ENCODE measurements at regions not wholly inside any gene's neighbourhood (a gene's known extent, or its start where the extent isn't known, plus 50 kb on each side); places are given as distances from the start of the nearest gene placed in this dataset.

DNA sequence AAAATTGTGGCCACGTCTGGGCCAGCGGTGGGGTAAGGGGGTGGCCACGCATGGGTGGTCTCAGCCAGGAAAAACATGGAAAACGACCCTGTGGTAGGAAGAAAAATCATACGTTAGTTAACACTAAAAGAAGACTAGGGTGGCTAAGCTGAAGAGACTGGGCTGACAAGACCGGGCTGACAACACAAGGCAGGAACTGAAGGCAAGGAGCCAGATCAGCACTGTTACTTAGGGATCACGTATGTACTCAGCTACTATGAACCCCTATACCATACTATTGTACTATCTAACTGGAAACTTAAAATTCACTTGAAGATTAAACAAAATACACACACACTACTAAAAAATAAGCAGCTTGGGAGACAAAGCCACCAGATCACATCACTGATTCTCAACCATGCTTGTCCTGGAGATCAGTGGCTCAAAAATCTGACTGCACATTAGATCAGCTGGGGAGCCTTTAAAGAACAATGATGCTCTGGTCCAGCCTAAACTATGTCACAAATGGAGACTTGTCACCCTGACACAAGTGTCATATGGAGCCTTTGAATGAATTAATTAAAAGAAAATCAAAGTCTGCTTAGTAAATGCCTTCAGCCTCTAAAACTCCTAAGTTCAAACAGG, 442.2 kb downstream of the SHQ1 start:
- no peak for DNase-seq (ENCODE audit: low read depth)

DNA sequence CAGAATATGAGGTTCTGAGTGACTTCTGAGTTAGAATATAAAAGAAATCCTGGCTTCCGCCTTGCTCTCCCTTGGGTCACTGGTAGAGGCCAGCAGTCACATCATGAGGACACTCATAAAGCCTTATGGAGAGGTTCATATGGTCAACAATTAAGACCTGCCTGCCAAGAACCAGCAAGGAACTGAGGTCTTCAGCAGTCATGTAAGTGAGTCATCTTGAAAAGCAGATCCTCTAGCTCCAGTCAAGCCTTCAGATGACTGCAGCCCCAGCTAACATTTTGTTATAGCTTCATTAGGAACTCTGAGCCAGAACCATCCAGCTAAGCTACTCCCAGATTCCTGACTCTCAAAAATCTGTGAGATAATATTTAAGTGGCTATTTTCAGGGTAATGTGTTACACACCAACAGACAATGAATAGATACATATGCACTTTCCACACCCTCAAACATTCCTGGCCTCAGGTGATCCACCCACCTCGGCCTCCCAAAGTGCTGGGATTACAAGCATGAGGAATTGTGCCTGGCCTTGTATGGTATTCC, 447.2 kb downstream of the SHQ1 start:
- peak; percentile 56 for DNase-seq (ENCODE audit: low read depth)

DNA sequence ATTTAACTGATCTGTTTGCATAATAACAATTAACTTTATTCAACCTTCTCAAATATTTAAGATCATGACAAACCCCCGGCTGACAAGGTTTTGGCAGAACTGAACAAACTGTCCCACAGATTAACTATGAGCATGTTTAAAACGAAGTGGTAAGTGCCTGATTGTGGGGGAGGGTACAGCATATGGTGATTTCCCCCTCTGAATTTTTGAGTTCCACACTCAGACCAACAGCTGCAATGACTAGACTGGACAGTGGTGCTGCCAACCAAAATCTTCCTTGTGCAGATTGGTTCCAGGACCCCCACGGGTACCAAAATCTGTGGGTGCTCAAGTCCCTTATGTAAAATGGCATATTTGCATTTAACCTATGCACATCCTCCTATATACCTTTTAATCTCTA, 449.5 kb downstream of the SHQ1 start:
- DNase-seq (ENCODE audit: low read depth) = no peak

- DNase-seq (ENCODE audit: low read depth) = no peak
These were observed 450.7 kb downstream of the SHQ1 start for GRCh38 chr3:72397586-72397985.

- DNase-seq (ENCODE audit: low read depth) = no peak
These were observed 451.3 kb downstream of the SHQ1 start for GRCh38 chr3:72396899-72397298.

GRCh38 chr3:72395776-72396311, 452.4 kb downstream of the SHQ1 start:
- peak; percentile 21 for DNase-seq (ENCODE audit: low read depth)

DNA sequence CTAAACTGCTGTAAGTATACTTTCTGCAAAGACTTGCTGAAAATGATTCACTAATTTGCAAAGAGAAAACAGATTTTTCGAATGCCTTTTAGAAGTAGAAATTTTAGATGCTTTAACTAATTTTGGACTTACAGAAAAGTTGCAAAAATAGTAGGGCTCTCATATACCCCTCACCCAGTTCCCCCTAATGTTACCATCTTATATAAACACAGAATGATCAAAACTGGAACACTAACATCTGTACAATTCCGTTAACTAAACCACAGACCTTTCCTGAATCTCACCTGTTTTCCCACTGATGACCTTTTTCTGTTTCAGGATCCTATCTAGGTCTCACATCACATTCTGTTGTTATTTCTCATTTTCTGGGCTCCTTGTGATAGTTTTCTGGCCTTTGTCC, 454.8 kb downstream of the SHQ1 start:
- DNase-seq (ENCODE audit: low read depth) = no peak

DNA sequence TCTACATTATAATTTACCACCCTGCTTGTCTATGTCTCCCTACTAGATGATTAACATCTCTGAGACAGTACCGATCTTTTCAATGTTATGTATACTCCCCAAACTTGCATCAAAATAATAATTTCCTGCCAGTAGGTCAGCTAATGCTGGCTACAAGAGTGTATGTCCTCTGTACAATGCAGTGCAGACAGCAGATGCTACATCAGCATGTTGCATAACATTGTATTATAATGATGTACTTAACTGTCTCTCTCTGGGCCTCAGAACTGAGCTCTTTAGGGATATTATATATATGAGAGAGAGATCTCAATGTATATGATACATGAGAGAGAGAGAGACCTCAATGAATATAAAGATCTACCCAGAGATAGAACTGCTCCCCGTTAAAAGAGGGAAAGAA, 456.6 kb downstream of the SHQ1 start:
- DNase-seq (ENCODE audit: low read depth) = no peak

- no peak for DNase-seq (ENCODE audit: low read depth)
These were observed 457.4 kb downstream of the SHQ1 start for GRCh38 chr3:72390841-72391240.

- DNase-seq (ENCODE audit: low read depth) = no peak
These were observed 459.6 kb downstream of the SHQ1 start for GRCh38 chr3:72388644-72389043.

DNA sequence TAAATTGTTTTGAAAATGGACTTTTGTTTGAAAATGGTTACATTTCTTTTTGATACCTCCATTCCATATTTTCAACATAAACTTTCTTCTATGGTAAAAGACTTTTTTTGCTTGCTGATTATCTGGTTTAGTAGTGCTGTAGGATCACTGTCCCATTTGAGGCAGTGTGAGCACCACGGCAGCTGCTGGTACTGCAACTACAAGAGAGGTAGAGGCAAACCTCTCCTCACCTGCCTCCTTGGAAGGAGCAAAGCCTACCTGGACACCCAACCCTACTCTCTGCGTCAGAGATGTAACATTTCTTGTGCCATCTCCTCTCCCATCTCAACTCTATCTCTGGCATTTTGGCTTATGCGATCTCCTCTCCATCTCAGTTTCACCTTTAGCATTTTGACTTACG, 460.1 kb downstream of the SHQ1 start:
- no peak for DNase-seq (ENCODE audit: low read depth)

GRCh38 chr3:72386327-72387000, 461.8 kb downstream of the SHQ1 start:
- no peak for DNase-seq (ENCODE audit: low read depth)

- no peak for DNase-seq (ENCODE audit: low read depth)
These were observed 463.1 kb downstream of the SHQ1 start for GRCh38 chr3:72385167-72385566.

GRCh38 chr3:72384602-72385001, 463.6 kb downstream of the SHQ1 start:
- DNase-seq (ENCODE audit: low read depth) = no peak

- no peak for DNase-seq (ENCODE audit: low read depth)
These were observed 464.4 kb downstream of the SHQ1 start for GRCh38 chr3:72383883-72384282.

DNA sequence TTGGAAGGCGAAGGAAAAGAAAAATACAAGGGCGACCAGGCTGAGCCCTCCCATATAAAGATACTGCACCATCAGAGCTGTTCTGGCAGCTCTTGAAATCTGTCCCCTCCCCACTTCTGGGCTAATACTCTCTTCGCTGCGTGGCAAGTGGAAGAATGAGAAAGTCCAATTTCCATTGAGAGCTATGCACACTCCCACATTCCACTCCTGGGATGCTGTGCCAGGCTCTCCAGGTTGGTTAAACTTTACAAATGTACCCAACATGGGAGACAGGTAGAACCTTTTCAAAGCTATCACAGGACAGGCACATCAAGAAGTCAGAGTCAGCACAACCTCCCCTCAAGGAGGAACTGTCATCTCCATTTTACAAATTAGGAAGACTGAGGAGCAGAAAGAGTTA, 465.0 kb downstream of the SHQ1 start:
- DNase-seq (ENCODE audit: low read depth) = no peak

GRCh38 chr3:72382460-72382859, 465.8 kb downstream of the SHQ1 start:
- DNase-seq (ENCODE audit: low read depth) = no peak

DNA sequence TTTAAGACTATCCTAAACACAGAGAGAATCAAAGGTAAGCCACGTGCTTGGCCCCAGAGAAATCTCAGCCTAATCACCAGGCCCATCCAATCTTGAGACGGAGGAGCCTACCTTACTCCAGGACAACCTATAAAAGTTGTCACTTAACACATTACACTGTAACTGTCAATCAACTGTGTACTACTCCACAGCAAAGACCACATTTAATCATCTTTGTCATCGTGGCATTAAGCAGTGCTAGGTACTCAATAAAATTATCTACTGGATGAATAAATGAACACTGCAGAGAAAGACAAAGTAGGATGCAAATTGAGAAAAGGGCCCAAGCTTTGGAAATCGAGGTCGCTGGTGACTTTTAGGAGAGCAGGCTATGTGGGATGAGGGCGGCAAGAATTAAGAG, 466.7 kb downstream of the SHQ1 start:
- DNase-seq (ENCODE audit: low read depth) = no peak

- no peak for DNase-seq (ENCODE audit: low read depth)
These were observed 467.3 kb downstream of the SHQ1 start for GRCh38 chr3:72380711-72381493.

DNA sequence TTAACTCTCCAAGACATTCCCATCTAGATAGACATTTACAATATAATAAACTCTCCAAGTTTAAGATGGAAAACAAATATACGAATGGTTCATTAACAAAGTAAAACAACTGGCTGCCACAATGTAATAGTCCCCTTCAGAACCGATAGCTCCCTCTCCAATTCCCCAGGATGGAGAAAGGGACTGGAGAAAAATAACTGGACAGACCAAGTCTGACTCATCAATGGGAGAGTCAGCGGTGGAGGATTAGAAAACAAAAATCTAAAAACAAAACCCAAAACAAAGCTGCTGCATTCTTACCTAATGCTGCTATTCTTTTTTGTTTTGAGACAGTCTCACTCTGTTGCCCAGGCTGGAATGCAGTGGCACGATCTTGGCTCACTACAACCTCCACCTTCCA, 468.1 kb downstream of the SHQ1 start:
- DNase-seq (ENCODE audit: low read depth) = peak; percentile 65

GRCh38 chr3:72379500-72380187, 468.6 kb downstream of the SHQ1 start:
- peak; percentile 14 for DNase-seq (ENCODE audit: low read depth)

GRCh38 chr3:72378287-72378686, 470.0 kb downstream of the SHQ1 start:
- DNase-seq (ENCODE audit: low read depth) = no peak
